Fibroblast of peridontal ligament (primary cell): ENCODE measurements at regions not wholly inside any gene's neighbourhood (a gene's known extent, or its start where the extent isn't known, plus 50 kb on each side); places are given as distances from the start of the nearest gene placed in this dataset.
"Not testable (repeated sequence)": the region's sequence is repeated elsewhere in the genome, so short reads cannot be mapped to it uniquely, and the experiment has no call there.

ENCODE experiments used
- DNase-seq: peaks from one replicate; pipeline ENCODE4 v3.0.0-alpha.2; 2010; ENCODE audit errors: extremely low read depth

GRCh38 chrX:52261125-52261462, 76.4 kb downstream of the MAGED4 start:
- DNase-seq: no peak

GRCh38 chrX:52261463-52262194, 76.9 kb downstream of the MAGED4 start:
- peak; percentile 85 for DNase-seq

GRCh38 chrX:52262195-52262546, 77.5 kb downstream of the MAGED4 start:
- no peak for DNase-seq

GRCh38 chrX:52263417-52263816, 78.7 kb downstream of the MAGED4 start:
- DNase-seq: no peak

GRCh38 chrX:52265713-52266112, 81.0 kb downstream of the MAGED4 start:
- DNase-seq: no peak

- DNase-seq: not testable (repeated sequence)
Observed at GRCh38 chrX:52268502-52268901, 83.8 kb downstream of the MAGED4 start.

GRCh38 chrX:52270453-52271116, 85.9 kb downstream of the MAGED4 start:
- no peak for DNase-seq

- no peak for DNase-seq
Observed at GRCh38 chrX:52271206-52271605, 86.5 kb downstream of the MAGED4 start.

GRCh38 chrX:52277666-52278065, 91.2 kb upstream of the XAGE2 start:
- DNase-seq: no peak

- DNase-seq: no peak
Observed at GRCh38 chrX:52280812-52281211, 88.0 kb upstream of the XAGE2 start.

GRCh38 chrX:52284865-52285264, 84.0 kb upstream of the XAGE2 start:
- DNase-seq: no peak

- not testable (repeated sequence) for DNase-seq
Observed at GRCh38 chrX:52298968-52299367, 69.9 kb upstream of the XAGE2 start.

- not testable (repeated sequence) for DNase-seq
Observed at GRCh38 chrX:52308532-52308931, 60.3 kb upstream of the XAGE2 start.
